A673 (cell line): ENCODE measurements at regions not wholly inside any gene's neighbourhood (a gene's known extent, or its start where the extent isn't known, plus 50 kb on each side); places are given as distances from the start of the nearest gene placed in this dataset.

Experiments
- BruUV-seq: library from RNA; stranded (reverse); fragments of 400-500 nt; replicated peaks from 2 replicates; lab custom pipeline; 2021; lab: Mats Ljungman, UMichigan
- CTCF ChIA-PET: fragments of 300-600 bp; sonication (Branson Sonifier 250); formaldehyde crosslinking; loops from one replicate; lab custom pipeline; 2022; ENCODE audit warnings: antibody characterized with exemption; lab: Charles Lee
- POLR2A ChIA-PET: fragments of 300-600 bp; sonication (Branson Sonifier 250); formaldehyde crosslinking; loops from one replicate; lab custom pipeline; 2022; ENCODE audit warnings: antibody characterized with exemption; ENCODE audit not compliant: low non-redundant PET; lab: Charles Lee
- DNase-seq: peaks from one replicate; pipeline ENCODE4 v3.0.0-alpha.2; 2015; ENCODE audit warnings: low spot score
- H3K27ac ChIP-seq: fragments of 200-600 bp; sonication (generic); 2 replicates; pipeline ENCODE4 v1.5.1; 2016; ENCODE audit warnings: mixed run types, low read depth, mild to moderate bottlenecking, mixed read lengths, antibody characterized with exemption, low read length; ENCODE audit not compliant: poor library complexity, severe bottlenecking
- H3K27me3 ChIP-seq: fragments of 200-600 bp; sonication (generic); replicated peaks from 2 replicates; pipeline ENCODE4 v1.6.1; 2017; ENCODE audit warnings: mixed run types, low read depth, mild to moderate bottlenecking, mixed read lengths, antibody characterized with exemption, low read length; ENCODE audit not compliant: insufficient read depth, poor library complexity
- H3K36me3 ChIP-seq: fragments of 200-600 bp; sonication (generic); 2 replicates; pipeline ENCODE4 v1.6.1; 2016; ENCODE audit warnings: mixed run types, mild to moderate bottlenecking, mixed read lengths, antibody characterized with exemption, low read length; ENCODE audit not compliant: insufficient read depth, poor library complexity, severe bottlenecking
- H3K4me1 ChIP-seq: fragments of 200-600 bp; sonication (generic); 2 replicates; pipeline ENCODE4 v1.6.1; 2017; ENCODE audit warnings: mixed run types, mild to moderate bottlenecking, mixed read lengths, antibody characterized with exemption, low read length; ENCODE audit not compliant: insufficient read depth, poor library complexity, severe bottlenecking
- H3K4me3 ChIP-seq: fragments of 200-600 bp; sonication (generic); 2 replicates; pipeline ENCODE4 v1.5.1; 2016; ENCODE audit warnings: low read depth, mixed run types, mild to moderate bottlenecking, mixed read lengths, low read length; ENCODE audit not compliant: poor library complexity, severe bottlenecking
- H3K9me3 ChIP-seq: fragments of 200-600 bp; sonication (generic); 2 replicates; pipeline ENCODE4 v1.6.1; 2016; ENCODE audit warnings: mixed run types, low read depth, mild to moderate bottlenecking, mixed read lengths, antibody characterized with exemption, low read length; ENCODE audit not compliant: poor library complexity, severe bottlenecking
- EZH2 ChIP-seq: fragments of 200-600 bp; sonication (generic); IDR thresholded peaks from 2 replicates; pipeline ENCODE4 v1.6.1; 2017; ENCODE audit warnings: borderline replicate concordance, low read depth, mild to moderate bottlenecking, mixed read lengths, antibody characterized with exemption, low read length; ENCODE audit not compliant: poor library complexity, severe bottlenecking
- intact Hi-C: fragments of 100-400 bp; cut with micrococcal nuclease; formaldehyde crosslinking; loops from one replicate; pipeline ENCODE4 v1.10.0; 2022; ENCODE audit not compliant: unreplicated experiment
- TF ChIP-seq, protein P1 (sequence below): fragments of 300-800, 200-600 bp; sonication (generic); conservative IDR thresholded peaks from 2 replicates; pipeline ENCODE4 v1.5.1; 2017; ENCODE audit warnings: low read depth, mild to moderate bottlenecking, antibody characterized with exemption, low read length, moderate library complexity, mixed read lengths

DNA sequence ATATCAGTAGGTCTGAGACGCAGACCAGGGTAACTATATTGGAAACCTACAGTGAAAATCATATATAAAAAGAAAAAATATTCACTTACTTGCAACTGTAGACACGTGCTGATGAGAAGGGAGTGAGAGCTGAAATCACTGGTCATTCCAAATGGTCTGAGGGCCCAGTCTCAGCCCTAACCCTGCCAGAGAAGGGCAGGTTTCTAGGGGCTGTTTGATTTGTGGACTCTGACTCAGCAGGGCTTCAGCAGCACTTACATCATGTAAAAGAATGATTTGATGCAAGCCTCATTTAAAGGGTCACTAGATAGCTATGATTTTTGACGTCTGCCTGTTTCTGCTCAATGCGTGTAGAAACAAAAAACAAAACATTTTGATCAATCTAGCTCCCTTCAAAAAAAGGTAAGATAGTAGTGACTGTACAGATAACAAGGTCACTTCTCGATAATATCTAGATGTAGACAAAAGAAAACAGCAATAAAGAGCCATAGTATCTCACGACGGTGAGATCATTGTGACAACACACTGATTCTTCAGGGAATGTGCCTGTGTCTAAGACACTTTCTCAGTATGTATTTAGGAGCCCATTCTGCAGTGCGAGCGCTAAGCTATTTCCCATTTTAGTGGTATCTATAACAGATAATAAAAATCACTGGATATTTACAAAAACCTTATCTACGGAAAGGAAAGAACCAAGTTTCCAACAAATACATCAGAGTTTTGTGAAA lies 307.2 kb downstream of the HIVEP2 start:
- POLR2A ChIA-PET, result no interaction called here
- H3K4me1 ChIP-seq, result no peaks in the 10 kb centered on the region

GRCh38 chr6:142642651-142643050 lies 302.3 kb downstream of the HIVEP2 start:
- intact Hi-C loops, result no loop called here
- ChIA-PET POLR2A (no interaction called here), CTCF (no interaction called here)
- H3K9me3 ChIP-seq, result no peaks in the 10 kb centered on the region
- H3K4me1 ChIP-seq, result no peaks in the 10 kb centered on the region
- DNase-seq, result no peak
- no peak overlapping the region for H3K4me3 ChIP-seq
- TF ChIP-seq, protein P1, sequence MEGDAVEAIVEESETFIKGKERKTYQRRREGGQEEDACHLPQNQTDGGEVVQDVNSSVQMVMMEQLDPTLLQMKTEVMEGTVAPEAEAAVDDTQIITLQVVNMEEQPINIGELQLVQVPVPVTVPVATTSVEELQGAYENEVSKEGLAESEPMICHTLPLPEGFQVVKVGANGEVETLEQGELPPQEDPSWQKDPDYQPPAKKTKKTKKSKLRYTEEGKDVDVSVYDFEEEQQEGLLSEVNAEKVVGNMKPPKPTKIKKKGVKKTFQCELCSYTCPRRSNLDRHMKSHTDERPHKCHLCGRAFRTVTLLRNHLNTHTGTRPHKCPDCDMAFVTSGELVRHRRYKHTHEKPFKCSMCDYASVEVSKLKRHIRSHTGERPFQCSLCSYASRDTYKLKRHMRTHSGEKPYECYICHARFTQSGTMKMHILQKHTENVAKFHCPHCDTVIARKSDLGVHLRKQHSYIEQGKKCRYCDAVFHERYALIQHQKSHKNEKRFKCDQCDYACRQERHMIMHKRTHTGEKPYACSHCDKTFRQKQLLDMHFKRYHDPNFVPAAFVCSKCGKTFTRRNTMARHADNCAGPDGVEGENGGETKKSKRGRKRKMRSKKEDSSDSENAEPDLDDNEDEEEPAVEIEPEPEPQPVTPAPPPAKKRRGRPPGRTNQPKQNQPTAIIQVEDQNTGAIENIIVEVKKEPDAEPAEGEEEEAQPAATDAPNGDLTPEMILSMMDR, result no peak
- no peak for TF ChIP-seq EZH2
- H3K27ac ChIP-seq, result no peak overlapping the region
- BruUV-seq, result no TSS peak
- H3K36me3 ChIP-seq, result no peaks in the 10 kb centered on the region
- H3K27me3 ChIP-seq, result no peaks in the 10 kb centered on the region

More for the DNA sequence above, 307.2 kb downstream of the HIVEP2 start:
- intact Hi-C loops, result no loop called here
- Histone ChIP-seq H3K27me3 (no peaks in the 10 kb centered on the region), H3K4me3 (no peak overlapping the region), H3K36me3 (no peaks in the 10 kb centered on the region), H3K27ac (no peak overlapping the region), H3K9me3 (no peaks in the 10 kb centered on the region)
- DNase-seq, result no peak
- TF ChIP-seq, protein P1, result no peak
- TF ChIP-seq EZH2, result no peak
- BruUV-seq, result no TSS peak
- CTCF ChIA-PET, result no interaction called here

DNA sequence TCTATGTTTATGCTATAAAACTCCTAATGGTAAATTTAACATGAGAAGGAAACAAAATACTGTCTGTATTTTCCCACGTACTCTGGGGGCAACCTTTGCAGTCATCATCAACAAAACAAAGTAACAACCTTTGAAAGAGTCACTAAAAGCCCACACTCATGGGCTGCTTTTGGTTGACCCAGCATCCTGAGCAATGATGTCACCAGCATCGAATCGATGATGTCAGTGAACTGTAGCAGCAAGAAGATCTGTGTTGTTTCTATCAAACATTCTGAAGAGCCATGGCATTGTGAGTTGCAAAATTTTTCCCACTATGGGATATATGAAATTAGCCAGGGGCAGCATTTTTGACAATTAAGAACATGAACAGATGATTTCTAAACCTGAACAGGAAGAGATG lies 300.1 kb downstream of the HIVEP2 start:
- CTCF ChIA-PET, result no interaction called here
- Histone ChIP-seq H3K4me1 (no peaks in the 10 kb centered on the region), H3K27me3 (peaks cover 4% of the 10 kb centered on the region), H3K36me3 (no peaks in the 10 kb centered on the region), H3K4me3 (no peak overlapping the region), H3K27ac (no peak overlapping the region), H3K9me3 (no peaks in the 10 kb centered on the region)
- DNase-seq, result no peak
- BruUV-seq, result no TSS peak
- intact Hi-C loops, result no loop called here
- POLR2A ChIA-PET, result no interaction called here
- TF ChIP-seq, protein P1, result no peak
- TF ChIP-seq EZH2, result no peak
